ENCODE measurements at regions not wholly inside any gene's neighbourhood (a gene's known extent, or its start where the extent isn't known, plus 50 kb on each side); places are given as distances from the start of the nearest gene placed in this dataset.
"Not testable (repeated sequence)": the region's sequence is repeated elsewhere in the genome, so short reads cannot be mapped to it uniquely, and the experiment has no call there.

DNA sequence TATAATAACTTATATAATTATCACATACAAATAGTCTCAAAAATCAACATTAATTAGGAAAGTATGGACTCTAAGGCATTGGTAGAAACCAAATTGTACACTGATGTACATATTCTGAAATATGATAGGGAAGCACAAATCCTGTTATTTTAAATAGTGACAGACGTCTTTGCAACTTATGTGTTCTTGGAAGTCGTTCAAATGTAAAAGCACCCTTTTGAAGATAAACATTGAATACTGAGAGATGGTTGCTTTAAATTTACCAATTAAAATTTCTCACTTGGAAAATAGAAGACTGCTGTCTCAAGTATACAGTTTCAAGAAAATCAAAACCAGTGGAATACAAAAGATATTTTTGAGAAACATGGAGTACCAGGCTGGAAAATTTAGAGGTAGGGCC, 457.4 kb upstream of the NUDT12 start:
- no peak for DNase-seq

- no peak for DNase-seq
Observed at GRCh38 chr5:104018299-104018698, 455.7 kb upstream of the NUDT12 start.

- no peak for DNase-seq
Observed at GRCh38 chr5:104016646-104017045, 454.1 kb upstream of the NUDT12 start.

GRCh38 chr5:104015765-104016164, 453.2 kb upstream of the NUDT12 start:
- DNase-seq: no peak

DNA sequence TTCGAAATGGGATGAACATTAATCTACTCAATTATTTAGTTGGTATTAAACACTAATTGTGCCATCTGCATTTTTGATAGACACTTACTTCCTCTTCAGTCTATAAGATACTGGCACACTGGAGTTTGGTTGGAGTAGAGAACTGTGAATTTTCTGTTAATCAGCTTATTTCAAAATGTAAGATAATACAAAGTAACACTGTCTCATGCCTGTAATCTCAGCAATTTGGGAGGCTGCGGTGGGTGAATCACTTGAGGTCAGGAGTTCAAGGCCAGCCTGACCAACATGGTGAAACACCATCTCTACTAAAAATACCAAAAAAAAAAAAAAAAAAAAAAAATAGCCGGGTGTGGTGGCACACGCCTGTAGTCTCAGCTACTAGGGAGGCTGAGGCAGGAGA, 440.2 kb upstream of the NUDT12 start:
- DNase-seq: not testable (repeated sequence)

DNA sequence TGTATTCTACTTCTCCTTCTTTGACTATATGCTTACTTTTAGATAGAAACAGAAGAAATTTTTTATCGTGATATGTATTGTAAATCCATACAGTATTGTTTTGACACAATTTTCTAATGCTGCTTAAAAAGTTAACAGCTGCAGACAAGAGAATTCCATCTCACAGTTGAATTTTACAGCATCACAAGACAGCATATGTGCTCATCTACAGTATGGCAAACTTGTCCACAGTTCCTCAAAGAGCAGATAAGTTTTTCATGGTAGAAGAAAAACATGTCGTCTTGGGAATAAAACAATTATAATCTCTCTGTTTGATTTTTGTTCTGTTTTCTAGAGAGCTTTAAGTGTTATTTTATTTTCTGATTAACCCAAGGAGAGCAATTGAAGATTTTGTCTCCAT, 438.5 kb upstream of the NUDT12 start:
- no peak for DNase-seq

- DNase-seq: no peak
Observed at GRCh38 chr5:103993031-103993430, 430.4 kb upstream of the NUDT12 start.

- DNase-seq: no peak
Observed at GRCh38 chr5:103990064-103990463, 427.5 kb upstream of the NUDT12 start.

GRCh38 chr5:103981592-103981991, 419.0 kb upstream of the NUDT12 start:
- DNase-seq: no peak

GRCh38 chr5:103973669-103974068, 411.1 kb upstream of the NUDT12 start:
- no peak for DNase-seq

DNA sequence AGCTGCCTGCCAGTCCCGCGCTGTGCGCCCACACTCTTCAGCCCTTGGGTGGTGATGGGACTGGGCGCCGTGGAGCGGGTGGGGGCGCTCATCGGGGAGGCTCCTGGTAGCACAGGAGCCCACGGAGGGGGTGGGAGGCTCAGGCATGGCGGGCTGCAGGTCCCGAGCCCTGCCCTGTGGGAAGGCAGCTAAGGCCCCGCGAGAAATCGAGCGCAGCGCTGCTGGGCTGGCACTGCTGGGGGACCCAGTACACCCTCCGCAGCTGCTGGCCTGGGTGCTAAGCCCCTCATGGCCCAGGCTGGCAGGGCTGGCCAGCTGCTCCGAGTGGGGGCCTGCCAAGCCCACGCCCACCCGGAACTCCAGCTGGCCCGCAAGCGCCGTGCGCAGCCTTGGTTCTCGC, 403.7 kb upstream of the NUDT12 start:
- not testable (repeated sequence) for DNase-seq

DNA sequence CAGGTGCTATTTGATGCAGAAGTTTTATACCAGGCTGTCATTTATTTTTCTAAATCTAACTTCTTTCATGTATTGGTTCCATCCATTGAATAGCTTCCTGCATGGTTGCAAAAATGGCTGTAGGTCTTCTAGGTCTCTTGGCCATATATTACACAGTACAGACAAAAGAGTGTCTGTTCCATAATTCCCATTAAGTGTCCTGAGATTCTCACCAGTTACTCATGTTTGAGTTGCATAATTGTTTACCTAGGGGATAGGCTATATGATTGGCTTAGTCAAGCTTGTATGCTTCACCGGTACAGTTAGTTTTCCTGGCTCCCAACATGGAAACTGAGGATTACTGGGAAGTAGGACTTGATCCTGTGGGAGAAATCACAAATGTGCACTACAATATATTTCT, 399.4 kb upstream of the NUDT12 start:
- no peak for DNase-seq

- no peak for DNase-seq
Observed at GRCh38 chr5:103953601-103954382, 391.2 kb upstream of the NUDT12 start.

DNA sequence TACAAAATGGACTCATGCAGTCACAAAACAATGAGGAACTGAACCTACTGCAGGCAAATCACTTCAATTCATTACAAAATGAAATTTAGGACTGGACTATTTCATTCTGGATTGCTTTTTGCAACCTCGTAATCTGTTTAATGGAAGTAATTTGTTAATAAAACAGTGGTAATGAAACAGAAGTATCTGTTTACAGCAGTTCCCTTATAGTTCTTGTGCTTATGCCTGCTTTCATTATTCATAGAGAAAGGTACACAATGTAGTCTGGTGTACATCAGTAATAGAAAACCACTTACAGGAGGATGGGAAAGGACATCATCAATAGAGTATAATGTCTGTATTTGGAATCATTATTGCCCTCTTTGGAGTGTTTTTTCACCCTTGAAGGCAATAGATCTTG, 389.2 kb upstream of the NUDT12 start:
- no peak for DNase-seq

DNA sequence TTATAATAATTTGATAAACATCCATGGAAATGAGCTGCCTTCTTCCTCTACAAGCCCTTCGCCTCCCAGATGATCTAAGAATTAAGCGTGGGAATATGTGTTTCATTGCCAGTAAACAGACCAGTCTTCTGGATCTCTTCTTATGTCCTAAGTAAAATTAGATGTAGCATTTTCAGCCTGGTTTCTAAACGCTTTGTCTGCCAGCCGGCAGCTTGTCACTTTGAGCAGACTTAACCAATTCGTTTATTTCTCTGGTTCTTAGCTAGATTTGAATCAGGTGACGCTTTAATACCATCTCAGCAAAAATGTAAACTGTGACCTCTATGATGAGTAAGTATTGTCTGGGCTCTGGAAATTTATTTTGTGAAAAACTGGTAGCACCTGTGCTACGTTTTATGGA, 380.6 kb upstream of the NUDT12 start:
- no peak for DNase-seq

GRCh38 chr5:103942587-103943186, 380.1 kb upstream of the NUDT12 start:
- DNase-seq: peak; percentile 10

- no peak for DNase-seq
Observed at GRCh38 chr5:103941596-103941995, 379.0 kb upstream of the NUDT12 start.

DNA sequence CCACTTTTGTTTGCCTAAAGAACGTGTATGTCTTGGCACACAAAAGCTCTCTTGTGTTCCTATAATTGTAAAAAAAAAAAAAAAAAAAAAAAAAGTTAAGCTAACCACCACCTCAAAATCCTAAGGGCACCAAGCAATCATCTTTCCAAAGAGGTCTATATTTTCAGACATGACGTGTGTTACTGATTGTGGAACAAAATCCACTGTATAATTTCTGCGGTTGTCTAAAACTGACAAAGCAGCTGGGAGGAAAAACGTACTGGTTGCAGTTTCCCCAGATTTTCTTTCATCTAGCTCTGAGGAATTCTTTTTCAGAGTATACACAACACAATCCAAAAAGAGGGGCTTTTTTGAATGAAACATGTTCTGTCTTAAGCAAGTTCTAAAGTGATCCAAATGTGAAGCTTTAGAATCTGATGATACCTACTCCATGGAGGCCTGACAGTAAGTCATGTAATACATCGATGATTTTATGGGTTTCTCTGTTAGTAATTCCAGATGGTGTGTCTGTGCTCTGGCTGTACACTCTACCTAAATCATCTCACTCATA, 375.6 kb upstream of the NUDT12 start:
- no peak for DNase-seq

DNA sequence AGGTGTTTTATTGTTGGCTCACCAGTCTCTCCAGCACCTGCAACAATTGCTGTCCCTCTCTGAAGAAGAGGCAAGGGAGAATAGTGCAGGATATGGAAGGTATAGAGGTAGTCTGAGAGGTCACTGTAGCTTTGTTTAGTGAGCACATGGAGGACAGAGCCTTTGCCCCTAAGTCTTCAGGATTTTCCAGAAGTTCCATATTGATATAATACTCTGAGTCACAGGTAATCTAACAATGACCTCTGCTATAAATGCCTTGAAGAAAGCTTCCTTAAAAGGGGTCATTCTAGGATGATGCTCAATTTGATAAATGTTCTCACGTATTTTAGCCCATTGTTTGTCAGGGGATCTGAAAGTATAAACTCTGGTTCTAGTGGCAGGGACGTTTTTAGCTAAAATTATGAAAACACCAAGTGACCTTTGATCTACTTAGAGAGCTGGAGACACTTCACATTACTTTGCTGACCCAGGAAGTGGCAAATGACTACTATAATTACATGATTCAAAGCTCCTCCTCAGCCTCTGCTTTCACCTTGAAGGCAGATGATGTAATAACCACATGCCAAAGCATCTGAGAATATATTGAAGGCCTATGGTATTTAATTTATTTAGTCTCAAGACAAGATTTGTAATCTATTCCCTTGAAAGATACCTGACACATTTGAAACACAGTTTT, 366.9 kb upstream of the NUDT12 start:
- no peak for DNase-seq

GRCh38 chr5:103927739-103928138, 365.1 kb upstream of the NUDT12 start:
- no peak for DNase-seq

GRCh38 chr5:103923616-103924168, 361.1 kb upstream of the NUDT12 start:
- DNase-seq: no peak

- no peak for DNase-seq
Observed at GRCh38 chr5:103919506-103919905, 356.9 kb upstream of the NUDT12 start.

- no peak for DNase-seq
Observed at GRCh38 chr5:103918668-103919367, 356.2 kb upstream of the NUDT12 start.

All from RPMI8226 (cell line).